Mammary epithelial cell (primary cell): ENCODE measurements at regions not wholly inside any gene's neighbourhood (a gene's known extent, or its start where the extent isn't known, plus 50 kb on each side); places are given as distances from the start of the nearest gene placed in this dataset.

ENCODE experiments used
- EZH2 ChIP-seq: IDR thresholded peaks from 2 replicates; pipeline ENCODE4 v1.6.1; 2012; ENCODE audit warnings: low read length, inconsistent platforms, borderline replicate concordance
- TF ChIP-seq, protein P1 (sequence below), 2 donors: IDR thresholded peaks in 1 of 2; conservative IDR thresholded peaks in 1 of 2; 2 replicates each; pipeline ENCODE4 v1.5.1; 2011 to 2012; ENCODE audit warnings: inconsistent platforms in 2 of 2, low read length in 2 of 2, mild to moderate bottlenecking in 2 of 2, control low read depth in 1 of 2, low read depth in 1 of 2; ENCODE audit not compliant: insufficient read depth in 1 of 2; ENCODE audit errors: extremely low read depth in 1 of 2

DNA sequence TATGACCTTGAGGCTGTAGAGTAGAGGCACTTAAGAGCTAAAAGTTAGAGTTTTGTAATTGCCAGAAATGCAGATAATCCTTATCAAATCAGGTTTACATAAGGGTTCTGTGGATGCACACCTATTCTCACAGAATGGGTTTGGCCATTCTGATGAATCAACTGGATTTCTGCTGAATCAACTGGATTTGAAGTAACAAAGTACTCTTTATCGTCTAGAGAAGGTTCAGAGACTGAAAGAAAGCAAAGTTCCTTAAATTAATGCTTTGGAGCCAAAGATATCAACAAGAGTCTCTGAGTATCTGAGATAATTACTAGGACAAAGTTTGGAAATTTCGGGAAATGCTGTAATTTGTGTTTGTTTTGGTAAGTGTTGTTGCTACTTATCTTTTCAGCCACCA is 669.6 kb upstream of the ZNF608 start:
- TF ChIP-seq, protein P1, sequence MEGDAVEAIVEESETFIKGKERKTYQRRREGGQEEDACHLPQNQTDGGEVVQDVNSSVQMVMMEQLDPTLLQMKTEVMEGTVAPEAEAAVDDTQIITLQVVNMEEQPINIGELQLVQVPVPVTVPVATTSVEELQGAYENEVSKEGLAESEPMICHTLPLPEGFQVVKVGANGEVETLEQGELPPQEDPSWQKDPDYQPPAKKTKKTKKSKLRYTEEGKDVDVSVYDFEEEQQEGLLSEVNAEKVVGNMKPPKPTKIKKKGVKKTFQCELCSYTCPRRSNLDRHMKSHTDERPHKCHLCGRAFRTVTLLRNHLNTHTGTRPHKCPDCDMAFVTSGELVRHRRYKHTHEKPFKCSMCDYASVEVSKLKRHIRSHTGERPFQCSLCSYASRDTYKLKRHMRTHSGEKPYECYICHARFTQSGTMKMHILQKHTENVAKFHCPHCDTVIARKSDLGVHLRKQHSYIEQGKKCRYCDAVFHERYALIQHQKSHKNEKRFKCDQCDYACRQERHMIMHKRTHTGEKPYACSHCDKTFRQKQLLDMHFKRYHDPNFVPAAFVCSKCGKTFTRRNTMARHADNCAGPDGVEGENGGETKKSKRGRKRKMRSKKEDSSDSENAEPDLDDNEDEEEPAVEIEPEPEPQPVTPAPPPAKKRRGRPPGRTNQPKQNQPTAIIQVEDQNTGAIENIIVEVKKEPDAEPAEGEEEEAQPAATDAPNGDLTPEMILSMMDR (conservative IDR thresholded peaks at IDR 0.05 in 1 of 2, IDR thresholded peaks at IDR 0.05 in 1 of 2; ENCODE audit: extremely low read depth in 1 of 2, insufficient read depth in 1 of 2, low read depth in 1 of 2, low read length in 2 of 2): no peak
- TF ChIP-seq EZH2: no peak
